Caco-2 (cell line): ENCODE measurements at regions not wholly inside any gene's neighbourhood (a gene's known extent, or its start where the extent isn't known, plus 50 kb on each side); places are given as distances from the start of the nearest gene placed in this dataset.

Experiments used
- BruUV-seq: library from RNA; stranded (reverse); fragments of 400-500 nt; replicated peaks from 2 replicates; lab custom pipeline; 2021; lab: Mats Ljungman, UMichigan
- CTCF ChIA-PET: fragments of 300-600 bp; sonication (Branson Sonifier 250); formaldehyde crosslinking; loops from one replicate; lab custom pipeline; 2022; ENCODE audit warnings: antibody characterized with exemption; lab: Charles Lee
- POLR2A ChIA-PET: fragments of 300-600 bp; sonication (Branson Sonifier 250); formaldehyde crosslinking; loops from one replicate; lab custom pipeline; 2022; ENCODE audit warnings: antibody characterized with exemption; lab: Charles Lee
- DNase-seq, 2 experiments: peaks; one replicate each; pipeline versions ENCODE4 v3.0.0 to v3.0.0-alpha.2; 2020 to 2022
- H3K27me3 ChIP-seq: replicated peaks from 2 replicates; pipeline ENCODE4 v1.6.0; 2011; ENCODE audit warnings: low read length; ENCODE audit not compliant: control insufficient read depth, insufficient read depth
- H3K36me3 ChIP-seq: 2 replicates; pipeline ENCODE4 v1.5.1; 2011; ENCODE audit warnings: low read length; ENCODE audit not compliant: control insufficient read depth, insufficient read depth
- H3K4me1 ChIP-seq: fragments of 250-450 bp; sonication (Bioruptor Pico); 2 replicates; pipeline ENCODE4 v1.5.1; 2020; ENCODE audit warnings: mild to moderate bottlenecking
- H3K4me3 ChIP-seq: 2 replicates; pipeline ENCODE4 v1.5.1; 2011; ENCODE audit warnings: low read depth, mild to moderate bottlenecking, control low read depth, low read length
- H3K9me3 ChIP-seq: fragments of 250-450 bp; sonication (Bioruptor Pico); 2 replicates; pipeline ENCODE4 v1.5.1; 2020; ENCODE audit warnings: mild to moderate bottlenecking, moderate library complexity
- H3K27ac Mint-ChIP-seq: one replicate; pipeline ENCODE4 v1.8.0; 2022; ENCODE audit warnings: mixed read lengths; ENCODE audit not compliant: unreplicated experiment
- H3K27me3 Mint-ChIP-seq: one replicate; pipeline ENCODE4 v1.8.0; 2022; ENCODE audit warnings: mixed read lengths; ENCODE audit not compliant: insufficient read depth, unreplicated experiment
- H3K36me3 Mint-ChIP-seq: one replicate; pipeline ENCODE4 v1.8.0; 2022; ENCODE audit warnings: mild to moderate bottlenecking, mixed read lengths; ENCODE audit not compliant: insufficient read depth, unreplicated experiment
- H3K4me1 Mint-ChIP-seq: one replicate; pipeline ENCODE4 v1.8.0; 2022; ENCODE audit warnings: low read depth, mixed read lengths; ENCODE audit not compliant: unreplicated experiment
- H3K4me3 Mint-ChIP-seq: one replicate; pipeline ENCODE4 v1.8.0; 2022; ENCODE audit warnings: mild to moderate bottlenecking, moderate library complexity, mixed read lengths; ENCODE audit not compliant: unreplicated experiment
- H3K9me3 Mint-ChIP-seq: one replicate; pipeline ENCODE4 v1.8.0; 2022; ENCODE audit warnings: mixed read lengths; ENCODE audit not compliant: unreplicated experiment
- intact Hi-C: fragments of 100-400 bp; cut with micrococcal nuclease; formaldehyde crosslinking; loops from one replicate; pipeline ENCODE4 v1.10.0; 2022; ENCODE audit not compliant: unreplicated experiment
- TF ChIP-seq, protein P1 (sequence below), 2 experiments: fragments of 200-600 bp in 1 of 2; IDR thresholded peaks; 1 replicate in 1 of 2; 2 replicates in 1 of 2; pipeline versions ENCODE4 v1.5.1 to v1.8.0; 2011 to 2022; ENCODE audit warnings: antibody characterized with exemption in 1 of 2, control low read depth in 1 of 2, inconsistent platforms in 1 of 2, low read depth in 1 of 2, low read length in 1 of 2, mild to moderate bottlenecking in 1 of 2, moderate library complexity in 1 of 2; ENCODE audit not compliant: insufficient read depth in 1 of 2, severe bottlenecking in 1 of 2, unreplicated experiment in 1 of 2

GRCh38 chrX:25618248-25618647, 519.9 kb upstream of the MAGEB18 start:
- no peaks in the 10 kb centered on the region for H3K4me1 Mint-ChIP-seq
- CTCF ChIA-PET: no interaction called here
- H3K36me3 Mint-ChIP-seq: no peaks in the 10 kb centered on the region

DNA sequence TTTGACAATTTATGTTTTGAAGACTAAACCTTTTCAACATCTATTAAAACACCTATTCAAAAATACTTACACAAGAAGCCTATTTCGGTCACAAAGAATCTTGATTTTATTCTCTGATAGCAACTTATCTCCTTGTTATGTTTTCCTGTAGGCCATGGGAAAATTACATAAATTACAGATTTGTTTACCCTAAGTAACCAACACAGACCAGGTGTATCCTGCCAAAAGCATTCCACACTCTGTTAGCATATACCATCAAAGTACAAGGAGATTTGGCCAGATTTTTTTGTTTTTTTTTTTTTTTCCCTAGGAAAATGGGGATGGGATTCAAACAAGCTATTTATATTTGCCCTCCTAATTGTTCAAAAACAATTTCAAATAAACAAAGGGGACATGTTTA, 497.9 kb upstream of the MAGEB18 start:
- H3K9me3 ChIP-seq: no peaks in the 10 kb centered on the region
- POLR2A ChIA-PET: no interaction called here
- intact Hi-C loops: no loop called here
- BruUV-seq: no TSS peak
- H3K36me3 Mint-ChIP-seq: no peaks in the 10 kb centered on the region
- H3K4me1 Mint-ChIP-seq: no peaks in the 10 kb centered on the region
- peaks cover 5% of the 10 kb centered on the region for H3K27me3 Mint-ChIP-seq
- H3K9me3 Mint-ChIP-seq: no peaks in the 10 kb centered on the region
- H3K27me3 ChIP-seq: no peaks in the 10 kb centered on the region
- CTCF ChIA-PET: no interaction called here
- H3K36me3 ChIP-seq: no peaks in the 10 kb centered on the region
- TF ChIP-seq, protein P1, sequence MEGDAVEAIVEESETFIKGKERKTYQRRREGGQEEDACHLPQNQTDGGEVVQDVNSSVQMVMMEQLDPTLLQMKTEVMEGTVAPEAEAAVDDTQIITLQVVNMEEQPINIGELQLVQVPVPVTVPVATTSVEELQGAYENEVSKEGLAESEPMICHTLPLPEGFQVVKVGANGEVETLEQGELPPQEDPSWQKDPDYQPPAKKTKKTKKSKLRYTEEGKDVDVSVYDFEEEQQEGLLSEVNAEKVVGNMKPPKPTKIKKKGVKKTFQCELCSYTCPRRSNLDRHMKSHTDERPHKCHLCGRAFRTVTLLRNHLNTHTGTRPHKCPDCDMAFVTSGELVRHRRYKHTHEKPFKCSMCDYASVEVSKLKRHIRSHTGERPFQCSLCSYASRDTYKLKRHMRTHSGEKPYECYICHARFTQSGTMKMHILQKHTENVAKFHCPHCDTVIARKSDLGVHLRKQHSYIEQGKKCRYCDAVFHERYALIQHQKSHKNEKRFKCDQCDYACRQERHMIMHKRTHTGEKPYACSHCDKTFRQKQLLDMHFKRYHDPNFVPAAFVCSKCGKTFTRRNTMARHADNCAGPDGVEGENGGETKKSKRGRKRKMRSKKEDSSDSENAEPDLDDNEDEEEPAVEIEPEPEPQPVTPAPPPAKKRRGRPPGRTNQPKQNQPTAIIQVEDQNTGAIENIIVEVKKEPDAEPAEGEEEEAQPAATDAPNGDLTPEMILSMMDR (IDR thresholded peaks at IDR 0.05; ENCODE audit: insufficient read depth in 1 of 2, low read depth in 1 of 2, low read length in 1 of 2, severe bottlenecking in 1 of 2, unreplicated experiment in 1 of 2): no peak
- no peak for DNase-seq
- H3K4me1 ChIP-seq: no peaks in the 10 kb centered on the region
- H3K27ac Mint-ChIP-seq: no peak overlapping the region
- H3K4me3 Mint-ChIP-seq: no peak overlapping the region
- no peak overlapping the region for H3K4me3 ChIP-seq

More at GRCh38 chrX:25618248-25618647, 519.9 kb upstream of the MAGEB18 start:
- intact Hi-C loops: no loop called here
- TF ChIP-seq, protein P1 (IDR thresholded peaks at IDR 0.05; ENCODE audit: insufficient read depth in 1 of 2, low read depth in 1 of 2, low read length in 1 of 2, severe bottlenecking in 1 of 2, unreplicated experiment in 1 of 2): no peak
- POLR2A ChIA-PET: no interaction called here
- H3K27ac Mint-ChIP-seq: no peak overlapping the region
- no peaks in the 10 kb centered on the region for H3K27me3 ChIP-seq
- no peak overlapping the region for H3K4me3 Mint-ChIP-seq
- no peaks in the 10 kb centered on the region for H3K27me3 Mint-ChIP-seq
- no peak for DNase-seq
- BruUV-seq: no TSS peak
- no peaks in the 10 kb centered on the region for H3K9me3 Mint-ChIP-seq
- no peaks in the 10 kb centered on the region for H3K36me3 ChIP-seq
- H3K4me3 ChIP-seq: no peak overlapping the region
- H3K4me1 ChIP-seq: no peaks in the 10 kb centered on the region
- H3K9me3 ChIP-seq: no peaks in the 10 kb centered on the region

- no peak overlapping the region for H3K4me3 ChIP-seq
- Mint-ChIP-seq H3K4me3 (no peak overlapping the region), H3K4me1 (no peaks in the 10 kb centered on the region), H3K27me3 (no peaks in the 10 kb centered on the region), H3K36me3 (no peaks in the 10 kb centered on the region), H3K27ac (no peak overlapping the region), H3K9me3 (no peaks in the 10 kb centered on the region)
- BruUV-seq: no TSS peak
- no peaks in the 10 kb centered on the region for H3K9me3 ChIP-seq
- POLR2A ChIA-PET: no interaction called here
- TF ChIP-seq, protein P1 (IDR thresholded peaks at IDR 0.05; ENCODE audit: insufficient read depth in 1 of 2, low read depth in 1 of 2, low read length in 1 of 2, severe bottlenecking in 1 of 2, unreplicated experiment in 1 of 2): no peak
- CTCF ChIA-PET: no interaction called here
- DNase-seq: no peak
- intact Hi-C loops: no loop called here
- H3K36me3 ChIP-seq: no peaks in the 10 kb centered on the region
- no peaks in the 10 kb centered on the region for H3K4me1 ChIP-seq
- no peaks in the 10 kb centered on the region for H3K27me3 ChIP-seq
Observed at GRCh38 chrX:25646156-25646555, 492.0 kb upstream of the MAGEB18 start.
